Stimulated activated CD4-positive, alpha-beta T cell treated with anti-CD3 and anti-CD28 coated beads, Interleukin-4, amount 100 ng/mL, for 48 hours (primary cell): ENCODE measurements at regions not wholly inside any gene's neighbourhood (a gene's known extent, or its start where the extent isn't known, plus 50 kb on each side); places are given as distances from the start of the nearest gene placed in this dataset.

Experiments
- DNase-seq, 2 donors: peaks; one replicate each; pipeline ENCODE4 v3.0.0-alpha.2; 2020; ENCODE audit warnings: low read depth in 2 of 2

DNA sequence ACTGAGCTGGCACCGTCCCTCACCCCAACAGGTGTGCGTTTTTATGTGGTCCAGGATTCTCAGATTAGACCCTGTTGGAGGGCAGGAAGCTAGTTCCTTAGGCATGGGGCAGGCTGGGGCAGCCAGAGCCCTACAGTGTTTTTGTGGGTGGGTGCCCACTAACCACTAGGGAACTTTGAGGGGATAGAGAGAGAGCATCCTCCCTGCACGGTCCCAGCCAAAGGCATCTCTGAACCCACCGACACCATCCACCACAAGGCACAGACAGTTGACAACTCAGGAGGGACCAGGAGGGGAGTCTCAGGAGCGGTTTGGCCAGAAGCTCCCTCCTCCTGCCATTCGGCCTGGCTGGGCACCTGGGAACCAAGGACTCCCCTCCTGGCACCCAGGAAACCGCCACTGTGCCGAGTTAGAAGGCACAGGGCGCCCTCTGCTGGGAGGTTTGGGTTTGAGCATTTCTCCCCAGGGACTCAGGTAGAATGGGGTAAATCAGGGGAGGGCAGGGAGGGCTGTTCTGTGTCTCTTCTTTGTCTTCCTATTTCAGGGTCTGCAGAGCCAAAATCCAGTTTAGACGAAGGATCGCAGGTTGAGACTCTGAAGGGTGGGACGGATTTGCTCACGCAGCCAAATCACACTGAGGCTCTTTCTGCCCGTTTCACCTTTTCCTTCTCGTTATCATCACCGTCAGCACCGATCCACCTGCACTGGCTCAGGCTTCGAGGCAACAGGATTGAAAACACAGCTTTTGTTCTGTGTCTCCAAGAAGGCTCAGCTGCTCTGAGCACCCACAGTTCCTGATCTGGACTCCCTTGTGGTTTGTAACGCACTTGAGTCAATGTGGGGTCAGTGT is 84.8 kb upstream of the COL13A1 start:
- DNase-seq: peak; percentile 46 to 68

DNA sequence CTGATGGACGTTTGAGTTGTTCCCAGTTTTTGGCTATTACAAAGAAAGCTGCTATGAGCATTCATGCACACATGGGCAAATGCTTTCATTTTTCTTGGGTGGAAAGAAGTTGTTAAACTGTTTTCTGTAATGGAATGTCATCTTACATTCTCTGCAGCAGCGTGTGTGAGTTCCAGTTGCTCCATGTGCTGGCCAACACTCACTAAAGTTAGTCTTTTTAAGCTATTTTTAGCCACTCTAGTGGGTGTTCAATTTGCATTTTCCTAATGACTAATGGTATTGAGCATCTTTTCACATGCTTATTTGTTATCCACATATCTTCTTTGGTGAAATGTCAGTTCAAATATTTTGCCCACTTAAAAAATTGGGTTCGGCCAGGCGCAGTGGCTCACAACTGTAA is 82.8 kb upstream of the COL13A1 start:
- DNase-seq: no peak

DNA sequence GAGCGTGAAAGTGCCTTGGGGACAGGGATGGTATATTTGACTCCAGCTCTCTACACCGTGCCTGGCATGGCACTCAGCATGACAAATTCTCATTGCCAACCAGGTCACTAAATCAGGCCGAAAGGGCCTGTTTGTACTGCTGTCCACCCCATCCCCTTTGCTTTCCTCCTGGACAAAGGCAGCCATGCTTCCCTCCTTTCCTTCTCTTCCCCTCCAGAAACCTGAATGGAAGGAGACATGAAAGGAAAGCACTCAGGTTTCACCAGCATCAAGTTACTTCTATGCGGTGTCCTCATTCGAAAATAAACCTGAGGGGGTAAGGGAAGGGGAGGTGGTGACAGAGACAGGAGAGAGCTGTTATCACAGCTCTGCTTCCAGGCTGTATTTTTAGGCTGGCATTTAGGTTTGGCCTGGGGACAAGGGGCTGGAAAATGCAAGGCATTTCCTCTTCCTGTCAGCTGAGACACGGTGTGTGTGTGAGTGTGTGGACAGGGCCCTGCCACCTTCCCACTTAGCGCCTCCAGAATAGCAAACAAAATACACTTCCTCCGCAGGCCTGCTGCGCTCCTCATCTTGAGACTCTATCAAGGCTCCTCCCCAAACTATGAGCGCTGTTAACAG is 79.9 kb upstream of the COL13A1 start:
- DNase-seq: no peak

GRCh38 chr10:69723653-69724052 is 78.1 kb upstream of the COL13A1 start:
- no peak for DNase-seq

- no peak for DNase-seq
Observed at GRCh38 chr10:69726850-69727249, 74.9 kb upstream of the COL13A1 start.

DNA sequence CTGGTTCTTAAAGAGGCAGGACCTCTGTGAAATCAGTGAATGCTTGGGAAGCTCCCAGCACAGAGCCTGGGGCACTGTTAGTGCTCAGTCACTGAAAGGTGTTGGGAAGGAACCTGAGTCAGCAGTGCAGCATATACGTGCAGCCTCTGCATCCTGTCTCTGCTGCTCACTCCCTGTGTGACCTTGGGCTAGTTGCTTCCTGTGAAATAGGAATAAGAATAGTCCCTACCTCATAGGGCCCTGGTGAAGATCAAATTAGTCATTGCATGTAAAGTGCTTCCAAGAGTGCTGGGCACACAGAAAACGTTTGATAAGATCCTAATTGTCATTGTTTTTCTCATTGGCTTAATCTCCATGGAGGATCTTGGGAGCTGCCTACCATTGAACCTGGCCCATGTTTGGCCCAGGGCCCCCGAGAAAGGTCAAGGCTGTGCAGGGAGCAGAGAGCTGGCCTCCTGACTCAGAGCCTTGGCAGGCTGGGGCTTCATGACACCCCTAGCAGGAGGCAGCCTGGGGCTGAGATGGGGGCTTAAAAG is 73.3 kb upstream of the COL13A1 start:
- DNase-seq: no peak

DNA sequence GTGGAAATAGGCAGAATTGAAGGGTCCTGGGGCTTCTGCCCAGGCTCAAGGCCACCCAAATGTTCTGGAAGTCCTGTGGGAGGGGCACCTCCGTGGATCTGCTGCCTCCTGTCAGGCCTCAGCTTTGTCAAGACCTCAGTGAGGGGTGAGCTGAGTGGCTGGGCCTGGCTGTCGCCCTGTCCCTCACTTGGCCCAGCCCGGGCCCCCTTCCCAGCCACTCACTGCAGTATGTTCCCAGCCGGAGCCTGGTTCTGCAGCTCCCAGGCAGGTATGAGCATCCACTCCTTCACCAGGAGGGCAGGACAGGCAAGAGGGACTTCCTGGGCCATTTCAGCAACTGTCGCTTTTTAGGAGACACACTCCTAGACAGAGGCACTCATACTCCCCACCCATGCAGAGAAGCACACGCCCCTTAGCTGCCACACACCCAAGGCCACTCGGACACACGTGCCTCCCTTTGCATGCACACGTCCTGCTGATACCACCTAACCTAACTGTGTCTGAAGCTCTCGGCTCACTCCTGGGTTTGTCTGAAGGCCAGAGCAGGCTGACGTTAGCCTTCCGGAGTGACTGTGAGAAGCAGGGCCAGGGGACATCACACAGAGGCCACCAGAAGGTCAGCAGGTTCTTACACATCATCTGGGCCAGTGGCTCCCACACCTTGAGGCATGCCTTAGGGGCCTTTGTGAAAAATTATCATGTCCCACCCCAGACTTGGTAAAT is 72.2 kb upstream of the COL13A1 start:
- DNase-seq: no peak

DNA sequence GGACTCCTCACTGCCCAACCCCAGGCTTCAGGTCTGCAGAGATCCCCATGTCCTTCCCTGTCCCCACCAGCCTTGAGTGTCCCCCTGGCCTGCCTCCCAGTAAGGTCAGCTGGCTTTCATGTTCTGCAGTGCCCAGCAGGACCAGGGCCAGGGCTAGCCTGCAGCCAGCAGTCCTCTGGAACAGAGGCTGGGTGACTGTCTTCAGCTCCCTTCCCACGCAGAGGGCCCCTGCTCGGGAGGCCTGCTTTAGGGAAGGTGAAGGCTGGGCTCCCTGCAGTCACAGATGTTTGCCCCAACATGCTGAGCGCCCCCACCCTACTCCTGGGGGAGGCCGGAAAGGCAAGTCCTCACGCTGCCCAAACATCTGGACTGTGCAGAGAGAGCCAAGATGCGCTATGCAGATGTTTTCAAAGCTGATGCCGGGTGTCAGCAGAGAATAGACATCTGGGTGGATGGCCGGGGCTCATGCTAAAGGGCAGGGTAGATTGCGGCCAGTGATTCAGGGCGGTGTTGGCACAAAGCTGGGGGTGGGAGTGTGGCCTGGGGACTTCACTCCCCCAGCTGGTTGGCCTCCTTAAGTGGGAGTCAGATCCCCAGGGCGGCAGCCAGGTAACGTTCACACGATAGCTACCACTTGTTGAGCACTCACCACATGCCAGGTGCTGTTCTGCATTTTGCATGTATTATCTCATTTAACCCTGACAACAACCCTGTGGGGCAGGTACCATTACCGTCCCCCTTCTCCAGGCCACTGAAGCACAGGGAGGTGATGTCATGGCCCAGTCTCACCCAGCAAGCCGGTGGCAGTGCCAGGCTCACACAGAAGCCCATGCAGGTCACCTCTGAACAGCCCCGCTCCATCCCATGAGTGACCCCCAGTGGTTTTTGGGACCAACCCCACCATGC is 71.2 kb upstream of the COL13A1 start:
- no peak for DNase-seq

DNA sequence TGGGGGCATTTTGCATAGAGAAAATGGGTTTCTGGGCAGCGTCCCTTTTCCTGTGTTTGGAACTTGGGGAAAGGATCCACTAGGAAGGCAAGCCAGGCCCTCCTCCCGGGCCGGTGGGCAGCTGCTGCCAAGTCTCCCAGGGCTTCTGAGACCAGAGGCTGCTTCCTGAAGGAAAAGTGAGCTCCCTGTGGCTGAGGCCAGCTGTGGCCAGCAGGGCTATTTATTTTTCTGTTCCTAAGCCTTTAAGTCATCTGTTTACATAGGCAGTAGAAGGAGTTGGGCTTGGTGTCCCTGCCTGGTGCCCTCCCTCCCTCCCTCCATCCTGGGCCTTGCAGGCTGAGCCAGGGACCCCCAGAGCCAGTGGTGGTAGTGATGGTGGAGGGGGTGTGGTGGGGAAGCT is 70.5 kb upstream of the COL13A1 start:
- DNase-seq: no peak

GRCh38 chr10:69731698-69732097 is 70.0 kb upstream of the COL13A1 start:
- no peak for DNase-seq

DNA sequence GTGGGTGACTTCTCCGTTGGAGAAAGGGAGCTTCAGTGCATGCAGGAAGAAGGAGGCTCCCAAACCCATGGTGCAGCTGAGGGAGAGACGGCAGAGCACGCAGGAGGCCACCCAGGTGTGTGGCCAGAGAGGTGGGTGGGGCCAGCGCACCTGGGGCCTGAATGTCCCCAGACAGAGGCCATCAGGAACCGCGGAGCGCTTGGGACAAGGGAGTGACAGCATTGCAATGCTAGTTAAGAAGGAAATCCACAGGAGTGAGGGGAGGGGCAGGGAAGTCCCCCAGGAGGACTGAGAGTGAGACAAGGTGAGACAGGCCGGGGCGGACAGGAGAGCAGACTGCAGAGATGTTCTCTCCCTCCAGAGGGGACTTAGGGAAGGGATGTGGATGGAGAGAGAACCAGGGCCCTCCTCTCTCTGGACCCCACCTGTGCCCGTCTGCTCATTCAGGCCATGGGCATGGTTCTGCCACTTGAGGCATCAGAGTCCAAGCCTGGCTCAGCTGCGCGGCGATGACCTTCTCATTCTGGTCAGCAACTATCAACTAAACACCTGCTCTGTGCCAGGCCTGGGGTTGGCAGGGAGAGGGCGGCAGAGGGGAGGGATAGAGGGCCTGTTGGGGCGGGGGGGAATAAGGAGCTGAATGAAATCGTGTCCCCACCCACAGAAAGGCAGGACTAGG is 69.4 kb upstream of the COL13A1 start:
- DNase-seq: no peak

- DNase-seq: no peak
Observed at GRCh38 chr10:69732826-69733150, 68.9 kb upstream of the COL13A1 start.

DNA sequence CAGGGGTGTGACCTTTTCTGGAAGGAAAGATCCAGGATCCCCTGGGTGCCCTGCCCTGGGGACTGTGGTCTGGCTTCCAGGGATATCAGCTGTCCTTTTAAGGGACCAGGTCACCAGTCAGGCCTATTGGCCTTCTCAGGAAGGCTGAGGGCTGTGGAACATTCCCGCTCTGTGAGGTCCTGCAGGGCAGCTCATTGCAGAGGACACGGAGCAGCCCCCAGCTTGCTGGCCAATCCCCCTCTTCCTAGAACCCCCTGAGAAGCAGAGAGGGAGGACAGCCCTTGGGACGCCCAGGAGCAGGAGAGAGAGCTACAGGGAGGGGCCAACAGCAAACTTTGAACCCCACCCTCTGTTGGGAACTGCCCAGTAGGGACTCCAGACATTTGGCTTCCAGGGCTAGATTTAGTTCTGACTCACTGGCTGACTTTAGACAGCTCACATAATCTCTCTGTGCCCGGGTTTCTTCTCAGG is 67.9 kb upstream of the COL13A1 start:
- DNase-seq: no peak

DNA sequence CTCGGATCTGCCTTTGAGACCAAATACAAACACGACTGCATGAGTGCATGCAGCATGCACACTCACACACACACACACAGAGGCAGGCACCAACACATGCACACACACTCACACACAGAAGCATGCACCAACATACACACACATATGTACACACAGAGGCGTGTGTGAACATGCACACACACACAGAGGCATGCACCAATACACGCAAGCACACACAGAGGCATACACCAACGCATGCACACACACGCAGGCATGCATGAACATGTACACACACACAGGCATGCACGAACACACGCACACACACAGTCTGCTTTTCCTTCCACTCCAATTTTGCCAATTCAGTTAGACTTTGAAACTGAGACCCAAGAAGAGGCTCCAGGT is 67.3 kb upstream of the COL13A1 start:
- no peak for DNase-seq

- DNase-seq: peak in 1 of 2 donors; percentile 9
Observed at GRCh38 chr10:69734797-69735468, 66.8 kb upstream of the COL13A1 start.

DNA sequence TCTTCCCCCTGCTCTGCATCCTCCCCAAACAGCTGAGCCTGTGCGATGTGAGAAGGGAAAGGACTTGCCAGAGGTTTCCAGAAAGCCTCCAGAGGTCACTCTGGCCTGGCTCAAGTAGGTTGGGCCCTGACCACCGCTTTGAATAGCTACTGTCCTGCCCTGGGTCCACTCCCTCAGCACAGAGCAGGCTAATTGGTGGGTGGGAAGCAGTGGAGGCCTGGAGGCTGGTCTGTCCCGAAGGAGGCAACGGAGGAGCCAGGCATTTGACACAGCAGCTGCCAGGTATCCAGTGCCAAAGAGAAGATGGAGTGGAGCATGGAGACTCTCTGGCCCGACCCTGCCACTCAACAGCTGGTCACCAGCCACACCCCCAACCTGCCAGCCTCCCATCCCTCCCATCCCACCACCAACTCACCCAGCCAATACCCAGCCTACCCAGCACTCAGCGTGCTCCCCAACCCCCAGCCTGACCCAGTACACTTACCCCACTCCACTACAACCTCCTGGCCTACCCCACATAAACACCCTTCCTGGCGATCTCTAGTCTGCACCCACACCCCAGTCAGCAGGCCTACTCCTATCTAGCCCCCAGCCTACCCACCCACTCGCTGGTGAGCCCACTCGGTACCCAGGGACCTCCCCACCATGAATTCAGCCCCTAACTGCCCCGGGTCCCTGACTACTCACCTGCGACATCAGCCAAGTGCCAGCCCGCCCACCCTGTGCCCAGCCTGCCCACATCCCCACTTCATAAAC is 64.6 kb upstream of the COL13A1 start:
- no peak for DNase-seq

- DNase-seq: no peak
Observed at GRCh38 chr10:69738071-69738470, 63.6 kb upstream of the COL13A1 start.

GRCh38 chr10:69738858-69739435 is 62.8 kb upstream of the COL13A1 start:
- no peak for DNase-seq

DNA sequence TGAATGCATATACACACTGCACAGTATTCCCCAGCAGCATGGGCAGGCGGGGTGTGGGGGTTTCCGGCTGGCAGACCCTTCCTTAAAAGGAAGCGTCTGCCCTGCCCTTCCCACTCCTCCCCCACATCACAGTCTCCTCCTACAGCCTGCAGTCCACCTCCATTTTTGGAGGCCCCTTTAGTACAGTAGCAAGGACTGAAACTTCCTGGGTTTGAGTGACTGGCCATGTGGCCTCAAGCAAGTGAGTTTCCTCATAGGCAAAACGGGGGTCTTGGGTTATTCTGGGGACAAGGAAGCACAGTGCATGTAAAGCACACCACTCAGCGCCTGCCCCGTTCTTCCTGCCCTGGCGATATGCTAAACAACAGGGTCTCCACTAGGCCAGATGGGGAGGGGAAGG is 62.1 kb upstream of the COL13A1 start:
- DNase-seq: no peak
